VCaP (cell line): ENCODE measurements at regions not wholly inside any gene's neighbourhood (a gene's known extent, or its start where the extent isn't known, plus 50 kb on each side); places are given as distances from the start of the nearest gene placed in this dataset.

Experiments
- H3K27ac ChIP-seq: fragments of 450-650 bp; 2 replicates; pipeline ENCODE4 v1.5.1; 2017
- CTCF ChIP-seq: fragments of 450-650 bp; conservative IDR thresholded peaks from 2 replicates; pipeline ENCODE4 v1.5.1; 2017; ENCODE audit warnings: mild to moderate bottlenecking, moderate library complexity

- no peak for TF ChIP-seq CTCF
- H3K27ac ChIP-seq, result no peak overlapping the region
These were observed 193.7 kb downstream of the TTC39B start for GRCh38 chr9:15113288-15113687.

GRCh38 chr9:15111071-15111470, 195.9 kb downstream of the TTC39B start:
- no peak overlapping the region for H3K27ac ChIP-seq
- TF ChIP-seq CTCF, result no peak

- no peak overlapping the region for H3K27ac ChIP-seq
- peak; percentile 89 for TF ChIP-seq CTCF
These were observed 194.7 kb upstream of the FREM1 start for GRCh38 chr9:15104826-15105420.

- no peak for TF ChIP-seq CTCF
- H3K27ac ChIP-seq, result no peak overlapping the region
These were observed 193.1 kb upstream of the FREM1 start for GRCh38 chr9:15103290-15103689.

GRCh38 chr9:15101095-15101494, 190.9 kb upstream of the FREM1 start:
- H3K27ac ChIP-seq, result no peak overlapping the region
- no peak for TF ChIP-seq CTCF

- H3K27ac ChIP-seq, result no peak overlapping the region
- TF ChIP-seq CTCF, result no peak
These were observed 190.3 kb upstream of the FREM1 start for GRCh38 chr9:15100571-15100970.

- no peak overlapping the region for H3K27ac ChIP-seq
- TF ChIP-seq CTCF, result peak; percentile 16; the same call in 1 of the 2 replicates
These were observed 186.7 kb upstream of the FREM1 start for GRCh38 chr9:15096972-15097371.
